NB4 (cell line): ENCODE measurements at regions not wholly inside any gene's neighbourhood (a gene's known extent, or its start where the extent isn't known, plus 50 kb on each side); places are given as distances from the start of the nearest gene placed in this dataset.

ENCODE experiments used
- DNase-seq: peaks from one replicate; pipeline ENCODE4 v3.0.0; 2010; ENCODE audit warnings: low read depth
- H3K4me3 ChIP-seq: one replicate; pipeline ENCODE4 v1.5.1; 2011; ENCODE audit warnings: mild to moderate bottlenecking, low read depth, low read length, moderate library complexity
- CTCF ChIP-seq: IDR thresholded peaks from one replicate; pipeline ENCODE4 v1.5.1; 2012; ENCODE audit warnings: low read depth, low read length
- MAX ChIP-seq: IDR thresholded peaks from 2 replicates; pipeline ENCODE4 v1.6.1; 2011; ENCODE audit warnings: low read depth, low read length
- MYC ChIP-seq: IDR thresholded peaks from 2 replicates; pipeline ENCODE4 v1.6.1; 2011; ENCODE audit warnings: low read depth, low read length
- POLR2A ChIP-seq: IDR thresholded peaks from 2 replicates; pipeline ENCODE4 v1.6.1; 2011; ENCODE audit warnings: mild to moderate bottlenecking; ENCODE audit not compliant: insufficient read length; ENCODE audit errors: extremely low read depth

- no peak for TF ChIP-seq POLR2A
- TF ChIP-seq MYC, result no peak
- TF ChIP-seq MAX, result no peak
- no peak for TF ChIP-seq CTCF
- H3K4me3 ChIP-seq, result no peak overlapping the region
Measured at GRCh38 chr2:76678383-76679024, 843.7 kb downstream of the LRRTM4 start.

GRCh38 chr2:76675212-76675611 lies 847.0 kb downstream of the LRRTM4 start:
- no peak for DNase-seq
- H3K4me3 ChIP-seq, result no peak overlapping the region
- TF ChIP-seq MYC (no peak), MAX (no peak), CTCF (no peak), POLR2A (no peak)

More at GRCh38 chr2:76678383-76679024, 843.7 kb downstream of the LRRTM4 start:
- DNase-seq, result no peak

- TF ChIP-seq MAX, result no peak
- TF ChIP-seq POLR2A, result no peak
- TF ChIP-seq CTCF, result no peak
- no peak for TF ChIP-seq MYC
- H3K4me3 ChIP-seq, result no peak overlapping the region
- no peak for DNase-seq
Measured at GRCh38 chr2:76672798-76673197, 849.4 kb downstream of the LRRTM4 start.

- no peak for DNase-seq
- TF ChIP-seq MYC (no peak), POLR2A (no peak), CTCF (no peak), MAX (no peak)
Measured at GRCh38 chr2:76669966-76670465, 852.2 kb downstream of the LRRTM4 start.

GRCh38 chr2:76668279-76668678 lies 853.9 kb downstream of the LRRTM4 start:
- no peak for TF ChIP-seq MYC
- TF ChIP-seq MAX, result no peak
- TF ChIP-seq POLR2A, result no peak
- TF ChIP-seq CTCF, result no peak
- DNase-seq, result no peak

More at GRCh38 chr2:76669966-76670465, 852.2 kb downstream of the LRRTM4 start:
- H3K4me3 ChIP-seq, result no peak overlapping the region

GRCh38 chr2:76667821-76668271 lies 854.3 kb downstream of the LRRTM4 start:
- no peak for DNase-seq

More at GRCh38 chr2:76668279-76668678, 853.9 kb downstream of the LRRTM4 start:
- H3K4me3 ChIP-seq, result no peak overlapping the region

More at GRCh38 chr2:76667821-76668271, 854.3 kb downstream of the LRRTM4 start:
- TF ChIP-seq CTCF (no peak), MYC (no peak), MAX (no peak), POLR2A (no peak)
- H3K4me3 ChIP-seq, result no peak overlapping the region
